ENCODE measurements at regions not wholly inside any gene's neighbourhood (a gene's known extent, or its start where the extent isn't known, plus 50 kb on each side); places are given as distances from the start of the nearest gene placed in this dataset.

GRCh38 chr12:58169826-58170225 lies 228.5 kb downstream of the ATP23 start:
- TF ChIP-seq CTCF (IDR thresholded peaks at IDR 0.05) (no peak), EZH2 (IDR thresholded peaks at IDR 0.05; ENCODE audit: borderline replicate concordance, insufficient read depth, low read depth, low read length, poor library complexity, severe bottlenecking) (no peak)

All from B cell (primary cell).